GM12874 (cell line): ENCODE measurements at regions not wholly inside any gene's neighbourhood (a gene's known extent, or its start where the extent isn't known, plus 50 kb on each side); places are given as distances from the start of the nearest gene placed in this dataset.

Experiments
- CTCF ChIP-seq: IDR thresholded peaks from 2 replicates; pipeline ENCODE4 v1.5.1; 2011; ENCODE audit warnings: low read depth, mild to moderate bottlenecking, control low read depth, low read length, moderate library complexity; ENCODE audit not compliant: insufficient read depth

GRCh38 chr4:82139287-82139686, 234.5 kb downstream of the HNRNPD start:
- TF ChIP-seq CTCF = no peak

GRCh38 chr4:82138374-82138773, 235.4 kb downstream of the HNRNPD start:
- TF ChIP-seq CTCF = no peak

GRCh38 chr4:82136161-82136801, 237.5 kb downstream of the HNRNPD start:
- no peak for TF ChIP-seq CTCF

- no peak for TF ChIP-seq CTCF
Observed at GRCh38 chr4:82128355-82128754, 245.4 kb downstream of the HNRNPD start.

GRCh38 chr4:82126512-82127040, 247.2 kb downstream of the HNRNPD start:
- no peak for TF ChIP-seq CTCF

GRCh38 chr4:82125787-82126297, 247.9 kb downstream of the HNRNPD start:
- no peak for TF ChIP-seq CTCF

GRCh38 chr4:82124932-82125786, 248.6 kb downstream of the HNRNPD start:
- no peak for TF ChIP-seq CTCF
